B cell (primary cell): ENCODE measurements at regions not wholly inside any gene's neighbourhood (a gene's known extent, or its start where the extent isn't known, plus 50 kb on each side); places are given as distances from the start of the nearest gene placed in this dataset.

Experiments used
- CTCF ChIP-seq: fragments of 200-600 bp; IDR thresholded peaks from one replicate; pipeline ENCODE4 v1.8.0; 2022; ENCODE audit warnings: antibody characterized with exemption, mild to moderate bottlenecking
- EZH2 ChIP-seq: IDR thresholded peaks from 2 replicates; pipeline ENCODE4 v1.6.1; 2012; ENCODE audit warnings: borderline replicate concordance, low read depth, mild to moderate bottlenecking, moderate library complexity, low read length; ENCODE audit not compliant: insufficient read depth, poor library complexity, severe bottlenecking

GRCh38 chr12:68462803-68463202, 130.6 kb upstream of the MDM1 start:
- TF ChIP-seq CTCF (no peak), EZH2 (no peak)
